Smooth muscle cell (in vitro differentiated cells): ENCODE measurements at regions not wholly inside any gene's neighbourhood (a gene's known extent, or its start where the extent isn't known, plus 50 kb on each side); places are given as distances from the start of the nearest gene placed in this dataset.

ENCODE experiments used
- DNase-seq: peaks from one replicate; lab custom pipeline; 2025; ENCODE audit not compliant: unreplicated experiment; lab: John Stamatoyannopoulos, UW
- H2AFZ ChIP-seq: fragments of 200-600 bp; sonication (generic); 2 replicates; pipeline ENCODE4 v1.6.0; 2016; ENCODE audit warnings: antibody characterized with exemption, low read depth, mild to moderate bottlenecking
- H3F3A ChIP-seq: fragments of 200-600 bp; sonication (generic); 2 replicates; pipeline ENCODE4 v1.6.0; 2017; ENCODE audit warnings: antibody characterized with exemption, low read depth
- H3K27ac ChIP-seq: fragments of 200-600 bp; sonication (generic); 2 replicates; pipeline ENCODE4 v1.5.1; 2016; ENCODE audit warnings: low read depth, mild to moderate bottlenecking
- H3K27me3 ChIP-seq: fragments of 200-600 bp; sonication (generic); 2 replicates; pipeline ENCODE4 v1.6.1; 2016; ENCODE audit warnings: low read depth, mild to moderate bottlenecking
- H3K36me3 ChIP-seq: fragments of 200-600 bp; sonication (generic); 2 replicates; pipeline ENCODE4 v1.5.1; 2016; ENCODE audit warnings: low read depth
- H3K4me1 ChIP-seq: fragments of 200-600 bp; sonication (generic); 2 replicates; pipeline ENCODE4 v1.5.1; 2016; ENCODE audit warnings: low read depth
- H3K4me2 ChIP-seq: fragments of 200-600 bp; sonication (generic); 2 replicates; pipeline ENCODE4 v1.6.0; 2016; ENCODE audit warnings: mild to moderate bottlenecking
- H3K4me3 ChIP-seq: fragments of 200-600 bp; sonication (generic); 2 replicates; pipeline ENCODE4 v1.5.1; 2016; ENCODE audit warnings: mild to moderate bottlenecking
- H3K79me2 ChIP-seq: fragments of 200-600 bp; sonication (generic); 2 replicates; pipeline ENCODE4 v1.6.0; 2016; ENCODE audit warnings: low read depth, mild to moderate bottlenecking
- H3K9ac ChIP-seq: fragments of 200-600 bp; sonication (generic); 2 replicates; pipeline ENCODE4 v1.6.0; 2016; ENCODE audit warnings: low read depth
- H3K9me3 ChIP-seq: fragments of 200-600 bp; sonication (generic); replicated peaks from 2 replicates; pipeline ENCODE4 v1.5.1; 2016; ENCODE audit warnings: low read depth
- H4K20me1 ChIP-seq: fragments of 200-600 bp; sonication (generic); 2 replicates; pipeline ENCODE4 v1.6.0; 2016; ENCODE audit warnings: low read depth
- CTCF ChIP-seq: fragments of 200-600 bp; sonication (generic); IDR thresholded peaks from 2 replicates; pipeline ENCODE4 v1.5.1; 2017; ENCODE audit warnings: borderline replicate concordance, mild to moderate bottlenecking, antibody characterized with exemption; ENCODE audit not compliant: insufficient read depth, poor library complexity, severe bottlenecking
- WGBS: methylation state at CpG from one replicate; pipeline ENCODE4 v1.1.7; 2016; ENCODE audit warnings: low lambda C conversion rate; 5-methylcytosine and 5-hydroxymethylcytosine counted together

GRCh38 chr9:17060450-17060849 lies 74.4 kb upstream of the CNTLN start:
- H3K4me3 ChIP-seq, result no peak overlapping the region
- no peak overlapping the region for H3K4me2 ChIP-seq
- no peak for DNase-seq
- no peaks in the 10 kb centered on the region for H3K79me2 ChIP-seq
- H2AFZ ChIP-seq, result no peak overlapping the region
- peaks cover 21% of the 10 kb centered on the region for H3K27me3 ChIP-seq
- no peaks in the 10 kb centered on the region for H3F3A ChIP-seq
- no peak for TF ChIP-seq CTCF
- no peaks in the 10 kb centered on the region for H3K36me3 ChIP-seq
- no peak overlapping the region for H3K27ac ChIP-seq
- H3K4me1 ChIP-seq, result no peaks in the 10 kb centered on the region
- no peak overlapping the region for H3K9ac ChIP-seq
- H3K9me3 ChIP-seq, result no peaks in the 10 kb centered on the region
- H4K20me1 ChIP-seq, result no peaks in the 10 kb centered on the region

- no peak overlapping the region for H3K27ac ChIP-seq
- TF ChIP-seq CTCF, result no peak
- H3K9ac ChIP-seq, result no peak overlapping the region
- no peaks in the 10 kb centered on the region for H4K20me1 ChIP-seq
- H3K27me3 ChIP-seq, result peaks cover 21% of the 10 kb centered on the region
- H3K36me3 ChIP-seq, result no peaks in the 10 kb centered on the region
- no peaks in the 10 kb centered on the region for H3K4me1 ChIP-seq
- no peak overlapping the region for H2AFZ ChIP-seq
- DNase-seq, result no peak
- no peaks in the 10 kb centered on the region for H3F3A ChIP-seq
- no peaks in the 10 kb centered on the region for H3K9me3 ChIP-seq
- H3K79me2 ChIP-seq, result no peaks in the 10 kb centered on the region
- H3K4me3 ChIP-seq, result no peak overlapping the region
- no peak overlapping the region for H3K4me2 ChIP-seq
- 97% methylated on average over 1 of the region's 1 CpG for WGBS
Measured at GRCh38 chr9:17059465-17059864, 75.4 kb upstream of the CNTLN start.

GRCh38 chr9:17057729-17058128 lies 77.1 kb upstream of the CNTLN start:
- no peak overlapping the region for H3K9ac ChIP-seq
- no peaks in the 10 kb centered on the region for H3K79me2 ChIP-seq
- no peaks in the 10 kb centered on the region for H4K20me1 ChIP-seq
- peaks cover 15% of the 10 kb centered on the region for H3K27me3 ChIP-seq
- H3F3A ChIP-seq, result no peaks in the 10 kb centered on the region
- H3K4me3 ChIP-seq, result no peak overlapping the region
- DNase-seq, result no peak
- H2AFZ ChIP-seq, result no peak overlapping the region
- no peaks in the 10 kb centered on the region for H3K36me3 ChIP-seq
- WGBS, result 57% methylated on average over 3 of the region's 3 CpGs
- no peak for TF ChIP-seq CTCF
- no peaks in the 10 kb centered on the region for H3K9me3 ChIP-seq
- H3K27ac ChIP-seq, result no peak overlapping the region
- no peak overlapping the region for H3K4me2 ChIP-seq
- no peaks in the 10 kb centered on the region for H3K4me1 ChIP-seq

GRCh38 chr9:17052626-17053025 lies 82.2 kb upstream of the CNTLN start:
- Histone ChIP-seq H3K4me2 (no peak overlapping the region), H2AFZ (no peak overlapping the region), H3F3A (no peaks in the 10 kb centered on the region), H3K4me1 (no peaks in the 10 kb centered on the region), H3K9ac (no peak overlapping the region), H3K4me3 (no peak overlapping the region), H3K9me3 (no peaks in the 10 kb centered on the region), H3K27me3 (no peaks in the 10 kb centered on the region), H3K36me3 (no peaks in the 10 kb centered on the region), H3K79me2 (no peaks in the 10 kb centered on the region), H4K20me1 (no peaks in the 10 kb centered on the region), H3K27ac (no peak overlapping the region)
- no peak for DNase-seq
- no peak for TF ChIP-seq CTCF
